Endothelial cell of umbilical vein (primary cell): ENCODE measurements at regions not wholly inside any gene's neighbourhood (a gene's known extent, or its start where the extent isn't known, plus 50 kb on each side); places are given as distances from the start of the nearest gene placed in this dataset.

Experiments used
- BruUV-seq: library from RNA; stranded (reverse); fragments of 400-500 nt; replicated peaks from 2 replicates; lab custom pipeline; 2021; lab: Mats Ljungman, UMichigan
- CTCF ChIA-PET: fragments of 300-600, 350-600 bp; sonication (Branson Sonifier 250); formaldehyde crosslinking; loops from one replicate; lab custom pipeline; 2021; ENCODE audit warnings: antibody characterized with exemption, inconsistent platforms; lab: Charles Lee
- POLR2A ChIA-PET: fragments of 300-600, 350-600 bp; sonication (Branson Sonifier 250); formaldehyde crosslinking; loops from one replicate; lab custom pipeline; 2021; ENCODE audit warnings: antibody characterized with exemption, inconsistent platforms; lab: Charles Lee
- DNase-seq: peaks from one replicate; pipeline ENCODE4 v3.0.0-alpha.2; 2011; ENCODE audit warnings: low read depth, low spot score
- FAIRE-seq: peaks from 2 replicates; lab custom pipeline; 2011; peaks lifted over from hg19 to GRCh38; lab: Jason Lieb, UNC
- H2AFZ ChIP-seq: 2 replicates; pipeline ENCODE4 v1.6.0; 2012; ENCODE audit warnings: low read depth, low read length, control low read depth, inconsistent platforms
- H3K27ac ChIP-seq: 2 replicates; pipeline ENCODE4 v1.5.1; 2011; ENCODE audit warnings: low read depth, mild to moderate bottlenecking, control low read depth, low read length, moderate library complexity; ENCODE audit not compliant: insufficient read depth
- H3K27me3 ChIP-seq, 2 experiments: 2 replicates each; pipeline versions ENCODE4 v1.6.0 to v1.6.1; 2011; ENCODE audit warnings: low read length in 2 of 2, mixed read lengths in 1 of 2; ENCODE audit not compliant: control insufficient read depth in 2 of 2, insufficient read depth in 2 of 2
- H3K36me3 ChIP-seq, 2 experiments: 2 replicates in 1 of 2; 3 replicates in 1 of 2; pipeline ENCODE4 v1.5.1; 2011; ENCODE audit warnings: low read length in 2 of 2, mild to moderate bottlenecking in 1 of 2, moderate library complexity in 1 of 2; ENCODE audit not compliant: control insufficient read depth in 2 of 2, insufficient read depth in 2 of 2; ENCODE audit errors: extremely low read depth in 1 of 2
- H3K4me1 ChIP-seq: 3 replicates; pipeline ENCODE4 v1.5.1; 2011; ENCODE audit warnings: mild to moderate bottlenecking, low read length; ENCODE audit not compliant: control insufficient read depth, insufficient read depth; ENCODE audit errors: extremely low read depth
- H3K4me2 ChIP-seq: 2 replicates; pipeline ENCODE4 v1.6.1; 2011; ENCODE audit warnings: low read length, control low read depth, mixed read lengths; ENCODE audit not compliant: insufficient read depth
- H3K4me3 ChIP-seq, 3 experiments: fragments of 200-600 bp in 1 of 3; sonication (generic), shearing (Covaris generic) in 1 of 3; replicated peaks in 1 of 3; 2 replicates each; pipeline ENCODE4 v1.5.1; 2011 to 2016; ENCODE audit warnings: control low read depth in 3 of 3, low read length in 3 of 3, mild to moderate bottlenecking in 2 of 3, inconsistent platforms in 1 of 3, low read depth in 1 of 3, moderate library complexity in 1 of 3; ENCODE audit not compliant: insufficient read depth in 1 of 3
- H3K79me2 ChIP-seq: 2 replicates; pipeline ENCODE4 v1.6.0; 2012; ENCODE audit warnings: low read length, inconsistent platforms; ENCODE audit not compliant: control insufficient read depth, insufficient read depth
- H3K9ac ChIP-seq: replicated peaks from 2 replicates; pipeline ENCODE3; 2011; ENCODE audit warnings: low read length, control low read depth; ENCODE audit not compliant: insufficient read depth; ENCODE audit errors: extremely low read depth
- H3K9me1 ChIP-seq: replicated peaks from 3 replicates; pipeline ENCODE4 v1.6.0; 2011; ENCODE audit warnings: mild to moderate bottlenecking, low read length; ENCODE audit not compliant: control insufficient read depth, insufficient read depth; ENCODE audit errors: extremely low read depth
- H3K9me3 ChIP-seq: replicated peaks from 2 replicates; pipeline ENCODE4 v1.5.1; 2012; ENCODE audit warnings: low read length, inconsistent platforms; ENCODE audit not compliant: control insufficient read depth, insufficient read depth
- H4K20me1 ChIP-seq: replicated peaks from 2 replicates; pipeline ENCODE3; 2011; ENCODE audit warnings: mild to moderate bottlenecking, low read length; ENCODE audit not compliant: control insufficient read depth, insufficient read depth; ENCODE audit errors: extremely low read depth
- CTCF ChIP-seq, 2 donors: IDR thresholded peaks; 1 replicate in 1 of 2; 2 replicates in 1 of 2; pipeline ENCODE4 v1.5.1; 2011; ENCODE audit warnings: low read length in 2 of 2, mild to moderate bottlenecking in 2 of 2, moderate library complexity in 2 of 2, control low read depth in 1 of 2, inconsistent platforms in 1 of 2, low read depth in 1 of 2; ENCODE audit not compliant: insufficient read depth in 1 of 2; ENCODE audit errors: extremely low read depth in 1 of 2
- EZH2 ChIP-seq: IDR thresholded peaks from 2 replicates; pipeline ENCODE4 v1.6.1; 2012; ENCODE audit warnings: borderline replicate concordance, low read depth, mild to moderate bottlenecking, moderate library complexity, low read length, inconsistent platforms; ENCODE audit not compliant: severe bottlenecking
- FOS ChIP-seq: IDR thresholded peaks from 2 replicates; pipeline ENCODE4 v1.6.1; 2011; ENCODE audit warnings: mild to moderate bottlenecking, low read length, moderate library complexity, borderline replicate concordance; ENCODE audit not compliant: insufficient read depth
- GATA2 ChIP-seq: IDR thresholded peaks from 2 replicates; pipeline ENCODE4 v1.7.0; 2011; ENCODE audit warnings: low read depth, mild to moderate bottlenecking, moderate library complexity, mixed read lengths, low read length; ENCODE audit not compliant: insufficient read length, insufficient read depth
- JUN ChIP-seq: IDR thresholded peaks from 2 replicates; pipeline ENCODE4 v1.6.1; 2011; ENCODE audit warnings: borderline replicate concordance, low read depth; ENCODE audit not compliant: insufficient read length, insufficient read depth
- MAX ChIP-seq: IDR thresholded peaks from 2 replicates; pipeline ENCODE4 v1.6.1; 2011; ENCODE audit not compliant: insufficient read depth, insufficient read length
- MYC ChIP-seq: IDR thresholded peaks from one replicate; pipeline ENCODE4 v1.6.1; 2011; ENCODE audit warnings: mild to moderate bottlenecking, low read depth, low read length
- POLR2A ChIP-seq: IDR thresholded peaks from 2 replicates; pipeline ENCODE4 v1.6.1; 2012; ENCODE audit warnings: low read depth, mild to moderate bottlenecking, control low read depth, low read length
- POLR2AphosphoS5 ChIP-seq: IDR thresholded peaks from 2 replicates; pipeline ENCODE4 v1.6.1; 2012; ENCODE audit warnings: low read depth, mild to moderate bottlenecking, control low read depth, low read length, moderate library complexity; ENCODE audit not compliant: insufficient read depth
- dilution Hi-C: fragments of 300-500 bp; cut with MboI; formaldehyde crosslinking; loops from one replicate; pipeline ENCODE4 v1.15.0; 2019; ENCODE audit warnings: low sequenced_read_pairs; ENCODE audit not compliant: extremely low pct_ligation_motif_present
- intact Hi-C: fragments of 100-400 bp; cut with micrococcal nuclease; formaldehyde crosslinking; loops from one replicate; pipeline ENCODE4 v1.10.0; 2022

DNA sequence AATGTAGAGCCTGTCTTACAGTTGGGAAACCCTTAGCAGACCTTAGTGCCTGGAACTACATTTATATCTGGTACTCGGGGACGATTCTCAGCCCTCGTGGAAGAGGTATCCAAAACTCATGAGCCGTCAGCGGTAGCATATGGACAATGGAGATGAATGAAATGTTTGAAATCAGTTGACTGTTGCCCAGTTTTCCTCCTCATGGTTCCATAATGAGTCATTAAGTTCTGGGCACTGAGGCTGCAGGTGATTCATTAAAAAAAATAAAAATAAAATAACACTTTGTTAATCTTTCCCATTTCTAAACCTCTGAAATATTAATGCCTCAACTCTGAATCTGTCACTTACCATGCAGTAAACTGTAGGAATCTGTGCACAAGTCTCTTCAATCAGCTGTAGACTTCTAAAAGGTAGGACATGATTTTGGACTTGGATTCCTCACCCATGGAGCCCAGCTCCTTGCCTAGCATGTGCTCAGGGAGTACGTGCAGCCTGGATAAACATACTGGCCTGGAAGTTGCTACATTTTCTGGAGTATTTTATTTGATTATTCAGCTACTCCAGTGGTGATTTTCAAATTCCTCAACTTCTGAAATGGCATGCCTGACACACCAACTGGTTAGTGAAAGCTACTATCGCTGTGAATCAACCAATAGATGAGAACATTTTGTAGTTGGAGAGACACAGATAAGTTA lies 979.2 kb downstream of the CNTNAP5 start:
- H3K9me1 ChIP-seq: no peaks in the 10 kb centered on the region
- H3K9me3 ChIP-seq: no peaks in the 10 kb centered on the region
- H3K79me2 ChIP-seq: no peaks in the 10 kb centered on the region
- no TSS peak for BruUV-seq
- H3K4me3 ChIP-seq: no peak overlapping the region
- no peak overlapping the region for H3K9ac ChIP-seq
- ChIA-PET CTCF (no interaction called here), POLR2A (no interaction called here)
- no peak overlapping the region for H2AFZ ChIP-seq
- intact Hi-C loops (no loop called here), dilution Hi-C loops (no loop called here)
- H4K20me1 ChIP-seq: no peaks in the 10 kb centered on the region
- TF ChIP-seq MYC (no peak), MAX (no peak), FOS (no peak), EZH2 (no peak), CTCF (IDR thresholded peaks at IDR 0.05; ENCODE audit: extremely low read depth in 1 of 2, insufficient read depth in 1 of 2, low read depth in 1 of 2, low read length in 2 of 2) (no peak), POLR2A (no peak), JUN (no peak), GATA2 (no peak), POLR2AphosphoS5 (no peak)
- H3K27ac ChIP-seq: no peak overlapping the region
- FAIRE-seq (no peak), DNase-seq (no peak)
- H3K4me2 ChIP-seq: no peak overlapping the region
- no peaks in the 10 kb centered on the region for H3K27me3 ChIP-seq
- H3K4me1 ChIP-seq: no peaks in the 10 kb centered on the region
- H3K36me3 ChIP-seq: no peaks in the 10 kb centered on the region
